ENCODE measurements at regions not wholly inside any gene's neighbourhood (a gene's known extent, or its start where the extent isn't known, plus 50 kb on each side); places are given as distances from the start of the nearest gene placed in this dataset.

DNA sequence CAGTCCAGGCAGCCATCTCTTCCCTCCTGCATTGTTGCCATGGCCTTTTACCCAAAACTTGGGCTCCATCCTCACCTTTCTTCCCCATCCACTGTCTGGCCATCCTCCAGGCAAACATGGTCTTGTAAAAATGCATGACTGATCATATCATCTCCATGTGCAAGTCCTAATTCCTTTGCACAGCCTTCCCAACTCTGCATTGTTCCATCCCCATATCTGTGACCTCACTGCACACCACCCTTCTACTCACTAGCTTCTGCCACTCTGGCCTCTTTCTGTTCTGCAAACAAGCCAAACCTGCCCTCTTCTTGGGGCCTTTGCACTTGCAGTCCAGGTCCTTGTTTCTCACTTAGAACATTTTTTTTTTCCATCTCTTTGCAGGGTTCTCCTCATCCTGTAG is 230.1 kb upstream of the GJB5 start:
- no peaks in the 10 kb centered on the region for H3K27me3 ChIP-seq (ENCODE audit: insufficient read depth)
- no peak overlapping the region for H3K4me2 ChIP-seq
- H3F3A ChIP-seq (replicated peaks; ENCODE audit: low read depth) = no peaks in the 10 kb centered on the region
- H3K4me3 Mint-ChIP-seq = no peak overlapping the region
- no peak overlapping the region for H3K27ac Mint-ChIP-seq
- H3K27me3 Mint-ChIP-seq (ENCODE audit: insufficient read depth, low read depth, poor library complexity) = no peaks in the 10 kb centered on the region
- H3K4me1 ChIP-seq (ENCODE audit: insufficient read depth) = no peaks in the 10 kb centered on the region
- DNase-seq (ENCODE audit: low spot score) (no peak), ATAC-seq (no peak)
- no peak overlapping the region for H2AFZ ChIP-seq
- no peaks in the 10 kb centered on the region for H3K79me2 ChIP-seq (replicated peaks; ENCODE audit: insufficient read depth)
- no peaks in the 10 kb centered on the region for H3K4me1 Mint-ChIP-seq
- no peaks in the 10 kb centered on the region for H3K9me3 Mint-ChIP-seq
- no peak overlapping the region for H3K4me3 ChIP-seq
- no peaks in the 10 kb centered on the region for H3K36me3 Mint-ChIP-seq (ENCODE audit: low read depth)
- H3K27ac ChIP-seq (ENCODE audit: low read depth) = no peak overlapping the region
- no peaks in the 10 kb centered on the region for H3K9me2 ChIP-seq (ENCODE audit: insufficient read depth)
- H3K36me3 ChIP-seq (ENCODE audit: insufficient read depth) = no peaks in the 10 kb centered on the region
- TF ChIP-seq ZNF331 (CRISPR knock-in tag; IDR thresholded peaks at IDR 0.05; ENCODE audit: low read depth) (no peak), CREB1 (CRISPR knock-in tag; IDR thresholded peaks at IDR 0.05; ENCODE audit: low read depth) (no peak), STAT1 (IDR thresholded peaks at IDR 0.05; ENCODE audit: unreplicated experiment) (no peak), EZH2phosphoT487 (IDR thresholded peaks at IDR 0.05; ENCODE audit: unreplicated experiment) (no peak), JUNB (IDR thresholded peaks at IDR 0.05; ENCODE audit: unreplicated experiment) (no peak)
- TF ChIP-seq, protein P1, sequence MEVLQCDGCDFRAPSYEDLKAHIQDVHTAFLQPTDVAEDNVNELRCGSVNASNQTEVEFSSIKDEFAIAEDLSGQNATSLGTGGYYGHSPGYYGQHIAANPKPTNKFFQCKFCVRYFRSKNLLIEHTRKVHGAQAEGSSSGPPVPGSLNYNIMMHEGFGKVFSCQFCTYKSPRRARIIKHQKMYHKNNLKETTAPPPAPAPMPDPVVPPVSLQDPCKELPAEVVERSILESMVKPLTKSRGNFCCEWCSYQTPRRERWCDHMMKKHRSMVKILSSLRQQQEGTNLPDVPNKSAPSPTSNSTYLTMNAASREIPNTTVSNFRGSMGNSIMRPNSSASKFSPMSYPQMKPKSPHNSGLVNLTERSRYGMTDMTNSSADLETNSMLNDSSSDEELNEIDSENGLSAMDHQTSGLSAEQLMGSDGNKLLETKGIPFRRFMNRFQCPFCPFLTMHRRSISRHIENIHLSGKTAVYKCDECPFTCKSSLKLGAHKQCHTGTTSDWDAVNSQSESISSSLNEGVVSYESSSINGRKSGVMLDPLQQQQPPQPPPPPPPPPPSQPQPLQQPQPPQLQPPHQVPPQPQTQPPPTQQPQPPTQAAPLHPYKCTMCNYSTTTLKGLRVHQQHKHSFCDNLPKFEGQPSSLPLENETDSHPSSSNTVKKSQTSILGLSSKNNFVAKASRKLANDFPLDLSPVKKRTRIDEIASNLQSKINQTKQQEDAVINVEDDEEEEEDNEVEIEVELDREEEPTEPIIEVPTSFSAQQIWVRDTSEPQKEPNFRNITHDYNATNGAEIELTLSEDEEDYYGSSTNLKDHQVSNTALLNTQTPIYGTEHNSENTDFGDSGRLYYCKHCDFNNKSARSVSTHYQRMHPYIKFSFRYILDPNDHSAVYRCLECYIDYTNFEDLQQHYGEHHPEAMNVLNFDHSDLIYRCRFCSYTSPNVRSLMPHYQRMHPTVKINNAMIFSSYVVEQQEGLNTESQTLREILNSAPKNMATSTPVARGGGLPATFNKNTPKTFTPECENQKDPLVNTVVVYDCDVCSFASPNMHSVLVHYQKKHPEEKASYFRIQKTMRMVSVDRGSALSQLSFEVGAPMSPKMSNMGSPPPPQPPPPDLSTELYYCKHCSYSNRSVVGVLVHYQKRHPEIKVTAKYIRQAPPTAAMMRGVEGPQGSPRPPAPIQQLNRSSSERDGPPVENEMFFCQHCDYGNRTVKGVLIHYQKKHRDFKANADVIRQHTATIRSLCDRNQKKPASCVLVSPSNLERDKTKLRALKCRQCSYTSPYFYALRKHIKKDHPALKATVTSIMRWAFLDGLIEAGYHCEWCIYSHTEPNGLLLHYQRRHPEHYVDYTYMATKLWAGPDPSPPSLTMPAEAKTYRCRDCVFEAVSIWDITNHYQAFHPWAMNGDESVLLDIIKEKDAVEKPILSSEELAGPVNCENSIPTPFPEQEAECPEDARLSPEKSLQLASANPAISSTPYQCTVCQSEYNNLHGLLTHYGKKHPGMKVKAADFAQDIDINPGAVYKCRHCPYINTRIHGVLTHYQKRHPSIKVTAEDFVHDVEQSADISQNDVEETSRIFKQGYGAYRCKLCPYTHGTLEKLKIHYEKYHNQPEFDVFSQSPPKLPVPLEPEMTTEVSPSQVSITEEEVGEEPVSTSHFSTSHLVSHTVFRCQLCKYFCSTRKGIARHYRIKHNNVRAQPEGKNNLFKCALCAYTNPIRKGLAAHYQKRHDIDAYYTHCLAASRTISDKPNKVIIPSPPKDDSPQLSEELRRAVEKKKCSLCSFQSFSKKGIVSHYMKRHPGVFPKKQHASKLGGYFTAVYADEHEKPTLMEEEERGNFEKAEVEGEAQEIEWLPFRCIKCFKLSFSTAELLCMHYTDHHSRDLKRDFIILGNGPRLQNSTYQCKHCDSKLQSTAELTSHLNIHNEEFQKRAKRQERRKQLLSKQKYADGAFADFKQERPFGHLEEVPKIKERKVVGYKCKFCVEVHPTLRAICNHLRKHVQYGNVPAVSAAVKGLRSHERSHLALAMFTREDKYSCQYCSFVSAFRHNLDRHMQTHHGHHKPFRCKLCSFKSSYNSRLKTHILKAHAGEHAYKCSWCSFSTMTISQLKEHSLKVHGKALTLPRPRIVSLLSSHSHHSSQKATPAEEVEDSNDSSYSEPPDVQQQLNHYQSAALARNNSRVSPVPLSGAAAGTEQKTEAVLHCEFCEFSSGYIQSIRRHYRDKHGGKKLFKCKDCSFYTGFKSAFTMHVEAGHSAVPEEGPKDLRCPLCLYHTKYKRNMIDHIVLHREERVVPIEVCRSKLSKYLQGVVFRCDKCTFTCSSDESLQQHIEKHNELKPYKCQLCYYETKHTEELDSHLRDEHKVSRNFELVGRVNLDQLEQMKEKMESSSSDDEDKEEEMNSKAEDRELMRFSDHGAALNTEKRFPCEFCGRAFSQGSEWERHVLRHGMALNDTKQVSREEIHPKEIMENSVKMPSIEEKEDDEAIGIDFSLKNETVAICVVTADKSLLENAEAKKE (CRISPR knock-in tag; IDR thresholded peaks at IDR 0.05) = no peak
- TF ChIP-seq, protein P2, sequence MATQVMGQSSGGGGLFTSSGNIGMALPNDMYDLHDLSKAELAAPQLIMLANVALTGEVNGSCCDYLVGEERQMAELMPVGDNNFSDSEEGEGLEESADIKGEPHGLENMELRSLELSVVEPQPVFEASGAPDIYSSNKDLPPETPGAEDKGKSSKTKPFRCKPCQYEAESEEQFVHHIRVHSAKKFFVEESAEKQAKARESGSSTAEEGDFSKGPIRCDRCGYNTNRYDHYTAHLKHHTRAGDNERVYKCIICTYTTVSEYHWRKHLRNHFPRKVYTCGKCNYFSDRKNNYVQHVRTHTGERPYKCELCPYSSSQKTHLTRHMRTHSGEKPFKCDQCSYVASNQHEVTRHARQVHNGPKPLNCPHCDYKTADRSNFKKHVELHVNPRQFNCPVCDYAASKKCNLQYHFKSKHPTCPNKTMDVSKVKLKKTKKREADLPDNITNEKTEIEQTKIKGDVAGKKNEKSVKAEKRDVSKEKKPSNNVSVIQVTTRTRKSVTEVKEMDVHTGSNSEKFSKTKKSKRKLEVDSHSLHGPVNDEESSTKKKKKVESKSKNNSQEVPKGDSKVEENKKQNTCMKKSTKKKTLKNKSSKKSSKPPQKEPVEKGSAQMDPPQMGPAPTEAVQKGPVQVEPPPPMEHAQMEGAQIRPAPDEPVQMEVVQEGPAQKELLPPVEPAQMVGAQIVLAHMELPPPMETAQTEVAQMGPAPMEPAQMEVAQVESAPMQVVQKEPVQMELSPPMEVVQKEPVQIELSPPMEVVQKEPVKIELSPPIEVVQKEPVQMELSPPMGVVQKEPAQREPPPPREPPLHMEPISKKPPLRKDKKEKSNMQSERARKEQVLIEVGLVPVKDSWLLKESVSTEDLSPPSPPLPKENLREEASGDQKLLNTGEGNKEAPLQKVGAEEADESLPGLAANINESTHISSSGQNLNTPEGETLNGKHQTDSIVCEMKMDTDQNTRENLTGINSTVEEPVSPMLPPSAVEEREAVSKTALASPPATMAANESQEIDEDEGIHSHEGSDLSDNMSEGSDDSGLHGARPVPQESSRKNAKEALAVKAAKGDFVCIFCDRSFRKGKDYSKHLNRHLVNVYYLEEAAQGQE (IDR thresholded peaks at IDR 0.05; ENCODE audit: unreplicated experiment) = no peak
- H4K20me1 ChIP-seq (replicated peaks; ENCODE audit: insufficient read depth) = no peaks in the 10 kb centered on the region

All from GM23338 (cell line).